HG03039 (cell line): ENCODE measurements at regions not wholly inside any gene's neighbourhood (a gene's known extent, or its start where the extent isn't known, plus 50 kb on each side); places are given as distances from the start of the nearest gene placed in this dataset.

Experiments used
- ATAC-seq: cut with Tn5 transposase; IDR thresholded peaks from one replicate; pipeline ENCODE4 v1.9.1; 2021; ENCODE audit warnings: mild to moderate bottlenecking, moderate library complexity; ENCODE audit not compliant: unreplicated experiment

- no peak for ATAC-seq
These were observed 1597.6 kb upstream of the MIR17HG start for GRCh38 chr13:89749888-89750287.

DNA sequence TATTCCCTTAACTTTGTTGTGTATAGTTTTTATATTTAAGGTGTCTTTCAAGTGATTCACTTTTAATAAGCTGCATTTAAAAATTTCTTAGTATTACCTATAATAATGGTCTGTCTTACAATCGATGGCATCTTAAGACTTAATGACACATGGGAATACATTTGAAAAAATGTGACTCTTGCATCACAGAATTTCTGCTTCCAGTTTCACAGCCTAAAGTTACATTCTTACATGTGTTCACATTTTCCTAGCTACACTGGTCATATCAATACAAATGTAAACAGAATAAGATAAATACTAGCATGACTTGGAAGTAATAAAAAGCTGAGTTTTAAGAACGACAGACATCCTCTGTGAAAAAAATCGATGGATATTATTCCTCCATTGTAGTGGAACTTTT, 1597.1 kb upstream of the MIR17HG start:
- no peak for ATAC-seq

DNA sequence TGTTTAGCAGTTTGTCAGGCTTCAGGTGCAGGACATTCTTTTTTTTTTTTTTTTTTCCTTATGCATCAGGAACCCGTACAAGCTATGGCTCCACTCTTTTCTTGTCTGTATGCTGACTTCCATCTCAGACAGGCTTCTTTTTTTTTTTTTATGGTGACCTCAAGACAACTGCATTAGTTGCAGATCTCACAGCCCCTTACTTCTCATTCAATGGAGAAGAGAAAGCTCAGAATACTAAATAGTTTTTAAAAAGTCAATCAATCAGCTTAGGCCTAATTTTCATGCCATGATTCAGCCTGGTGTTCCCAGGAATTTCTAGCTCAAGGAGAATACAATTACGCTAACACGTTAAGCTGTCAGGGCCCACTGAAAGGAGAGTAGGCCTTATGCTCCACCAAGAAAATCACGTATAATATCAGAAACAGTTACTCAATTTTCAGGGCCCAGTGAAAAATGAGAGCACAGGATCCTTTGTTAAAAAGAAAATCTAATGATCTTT, 1596.0 kb upstream of the MIR17HG start:
- no peak for ATAC-seq

- no peak for ATAC-seq
These were observed 1595.1 kb upstream of the MIR17HG start for GRCh38 chr13:89752394-89752793.

DNA sequence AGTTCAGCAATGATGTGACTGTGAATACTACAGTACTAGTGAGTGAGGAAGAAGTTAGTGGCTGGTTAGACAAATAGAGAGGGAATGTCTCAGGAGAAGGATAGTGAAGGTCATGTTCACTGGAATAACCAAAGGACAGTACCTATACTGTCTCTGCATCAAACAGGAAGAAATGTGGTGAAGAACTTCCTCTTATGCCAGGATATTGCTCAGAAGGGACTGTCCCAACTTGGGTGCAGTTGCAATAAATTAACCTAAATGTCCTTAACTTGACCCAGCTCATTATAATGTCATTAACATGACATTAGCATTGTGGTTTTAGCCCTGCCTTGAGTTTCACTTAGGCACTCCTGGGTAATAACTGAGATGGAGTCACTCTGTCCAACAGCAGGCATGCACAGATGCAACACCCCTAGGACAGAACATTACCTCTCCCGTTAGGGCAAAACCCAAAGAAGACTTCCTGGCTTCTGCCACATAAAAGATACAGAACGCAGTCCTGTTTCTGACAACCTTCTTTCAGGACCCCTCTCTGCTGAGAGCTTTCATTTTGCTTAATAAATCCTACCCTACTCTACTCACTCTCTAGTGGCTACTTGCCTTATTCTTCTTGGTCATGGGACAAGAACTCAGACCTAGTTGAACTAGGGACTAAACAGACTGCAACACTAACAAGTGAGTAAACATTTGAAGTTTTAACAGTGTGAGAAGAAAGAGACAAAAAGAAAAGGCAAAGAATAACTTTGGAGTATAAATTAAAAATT, 1591.6 kb upstream of the MIR17HG start:
- no peak for ATAC-seq

DNA sequence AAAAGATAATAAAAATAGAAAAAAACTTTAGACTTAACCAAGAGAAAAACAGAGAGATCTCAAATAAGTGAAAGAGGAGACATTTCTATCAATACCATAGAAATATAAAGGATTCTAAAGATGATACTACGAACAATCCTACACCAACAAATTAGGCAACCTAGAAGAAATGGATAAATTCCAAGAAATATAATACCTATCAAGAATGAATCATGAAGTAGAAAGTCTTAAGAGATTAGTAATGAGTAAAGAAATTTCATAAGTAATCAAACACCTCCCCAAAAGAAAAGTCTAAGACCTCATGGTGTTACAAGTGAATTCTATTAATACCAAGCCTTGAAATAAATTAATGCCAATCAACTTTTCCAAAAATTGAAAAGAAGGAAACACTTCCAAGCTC, 1584.5 kb upstream of the MIR17HG start:
- no peak for ATAC-seq

- ATAC-seq: no peak
These were observed 1564.2 kb upstream of the MIR17HG start for GRCh38 chr13:89783221-89783755.

GRCh38 chr13:89784161-89784809, 1563.2 kb upstream of the MIR17HG start:
- no peak for ATAC-seq

GRCh38 chr13:89786531-89786930, 1561.0 kb upstream of the MIR17HG start:
- ATAC-seq: no peak

GRCh38 chr13:89790696-89791095, 1556.8 kb upstream of the MIR17HG start:
- no peak for ATAC-seq

DNA sequence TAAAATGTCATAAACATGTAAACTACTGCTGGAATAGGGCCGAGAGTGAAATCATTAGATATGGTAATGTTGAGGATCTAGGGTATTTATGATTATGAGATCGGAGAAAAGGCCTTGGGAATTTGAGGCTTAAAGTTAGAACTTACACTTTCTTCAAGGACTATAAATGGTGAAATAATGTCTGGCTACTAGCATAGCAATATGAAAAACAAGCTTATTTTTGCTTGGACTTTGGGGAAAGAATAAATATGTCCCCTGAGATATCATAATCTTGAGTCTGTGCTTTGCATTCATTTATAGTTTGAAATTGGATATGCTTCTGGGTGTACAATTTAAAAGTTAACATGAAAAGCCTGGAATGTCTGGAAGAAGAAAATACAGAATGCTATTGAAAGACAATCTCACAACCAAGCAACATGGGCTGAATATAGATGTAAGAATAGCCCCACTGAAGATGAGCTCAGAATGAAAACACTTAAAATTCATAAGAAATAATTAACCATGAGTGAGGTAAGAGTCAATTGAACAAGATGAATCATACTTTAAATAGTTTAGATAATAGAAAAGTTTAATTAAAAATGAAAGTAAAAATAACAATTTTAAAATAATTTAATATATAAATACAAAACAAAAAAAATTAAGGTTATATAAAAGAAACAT, 1555.4 kb upstream of the MIR17HG start:
- no peak for ATAC-seq

DNA sequence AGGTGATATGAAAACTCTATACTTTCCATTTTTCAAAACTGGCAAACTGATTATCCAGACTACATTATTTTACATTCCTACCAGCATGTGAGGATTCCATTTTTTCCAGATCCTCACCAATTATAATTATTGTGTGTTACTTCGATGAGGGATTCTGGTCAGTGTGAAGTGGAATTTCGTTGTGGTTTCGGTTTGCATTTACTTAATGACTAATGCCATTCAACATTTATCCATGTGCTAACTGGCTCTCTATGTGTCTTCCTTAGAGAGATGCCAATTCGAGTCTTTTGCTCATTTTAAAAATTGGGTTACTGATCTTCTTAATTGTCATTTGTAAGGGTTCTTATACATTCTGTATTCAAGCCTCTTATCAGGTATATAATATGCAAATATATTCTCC, 1551.3 kb upstream of the MIR17HG start:
- no peak for ATAC-seq

DNA sequence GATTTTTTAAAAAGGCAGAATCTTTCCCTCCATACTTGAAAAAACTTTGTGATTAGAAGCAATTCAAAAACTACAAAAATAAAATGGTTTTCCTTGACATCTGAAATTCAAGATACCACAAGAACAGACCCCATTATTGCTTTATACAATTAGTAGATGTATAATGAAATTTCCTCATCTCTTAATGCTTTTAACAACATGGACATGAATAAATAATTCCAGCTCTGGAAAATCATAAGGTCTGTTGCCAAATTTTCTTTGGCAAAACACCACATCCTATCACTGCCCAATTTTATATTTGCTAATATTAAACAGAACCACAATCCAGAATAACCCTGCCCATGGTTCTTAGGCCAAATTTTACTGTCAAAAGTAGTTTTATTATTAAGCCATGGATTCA, 1543.6 kb upstream of the MIR17HG start:
- ATAC-seq: no peak

DNA sequence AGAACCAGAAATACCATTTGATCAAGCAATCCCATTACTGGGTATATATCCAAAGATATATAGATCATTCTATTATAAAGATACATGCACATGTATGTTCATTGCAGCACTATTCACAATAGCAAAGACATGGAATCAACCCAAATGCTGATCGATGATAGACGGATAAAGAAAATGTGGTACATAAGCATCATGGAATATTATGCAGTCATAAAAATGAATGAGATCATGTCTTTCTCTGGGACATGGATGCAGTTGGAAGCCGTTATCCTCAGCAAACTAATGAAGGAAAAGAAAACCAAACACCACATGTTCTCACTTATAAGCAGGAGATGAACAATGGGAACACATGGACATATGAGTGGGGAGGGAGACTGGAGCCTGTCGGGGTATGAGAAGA, 1540.9 kb upstream of the MIR17HG start:
- no peak for ATAC-seq

GRCh38 chr13:89812856-89813255, 1534.6 kb upstream of the MIR17HG start:
- no peak for ATAC-seq

DNA sequence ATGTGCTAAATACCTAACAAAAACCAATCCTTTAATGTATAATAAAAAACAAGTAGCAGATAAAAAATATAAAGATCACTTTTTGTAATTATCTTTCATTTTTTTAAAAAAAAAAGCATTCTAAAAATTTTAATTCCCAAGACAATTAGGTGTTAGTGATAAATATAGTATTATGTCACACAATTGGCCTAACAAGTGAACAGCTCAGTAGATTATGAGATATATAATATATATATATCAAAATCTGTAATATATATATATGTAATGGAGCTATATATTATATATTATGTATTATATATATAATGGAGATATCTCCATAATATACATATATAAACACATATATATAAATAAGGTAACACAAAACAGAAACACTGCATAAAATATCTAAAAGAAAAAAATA, 1531.1 kb upstream of the MIR17HG start:
- no peak for ATAC-seq

DNA sequence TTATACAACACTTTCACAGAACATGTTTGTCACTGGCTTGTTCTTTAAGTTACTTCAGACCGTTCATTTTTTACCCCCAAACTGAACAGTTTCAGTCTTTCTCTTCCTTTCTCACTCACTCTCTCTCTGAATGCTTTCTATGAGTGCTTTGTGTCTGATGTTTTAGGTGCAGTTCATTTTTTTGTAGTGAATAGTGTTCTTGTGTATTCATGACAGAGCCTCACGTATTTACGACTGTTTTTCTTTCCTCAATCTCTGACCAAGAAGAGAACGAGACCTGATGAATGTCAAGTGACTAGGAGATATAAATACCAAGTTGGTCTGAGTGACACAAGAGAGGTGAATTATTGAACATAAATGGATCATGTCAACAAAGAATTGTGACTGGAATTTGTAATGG, 1525.0 kb upstream of the MIR17HG start:
- no peak for ATAC-seq

DNA sequence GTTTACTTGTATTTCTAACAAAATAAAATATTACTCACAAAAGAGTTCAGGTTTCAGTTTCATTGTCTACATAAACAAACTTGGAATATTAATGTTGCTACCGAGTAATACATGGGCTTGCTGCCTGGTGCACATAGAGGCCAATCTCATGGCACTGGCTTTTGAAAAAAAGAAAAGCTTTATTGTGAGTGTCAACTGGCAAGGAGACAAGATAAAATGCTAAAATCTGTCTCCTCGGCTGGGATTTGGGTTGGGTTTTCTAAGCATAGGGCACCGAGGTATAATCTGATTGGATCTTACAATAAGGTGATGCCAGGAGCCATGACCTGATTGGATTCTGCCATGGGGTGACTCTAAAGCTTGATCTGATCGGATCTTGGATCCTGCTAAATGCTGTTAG, 1519.9 kb upstream of the MIR17HG start:
- ATAC-seq: no peak

DNA sequence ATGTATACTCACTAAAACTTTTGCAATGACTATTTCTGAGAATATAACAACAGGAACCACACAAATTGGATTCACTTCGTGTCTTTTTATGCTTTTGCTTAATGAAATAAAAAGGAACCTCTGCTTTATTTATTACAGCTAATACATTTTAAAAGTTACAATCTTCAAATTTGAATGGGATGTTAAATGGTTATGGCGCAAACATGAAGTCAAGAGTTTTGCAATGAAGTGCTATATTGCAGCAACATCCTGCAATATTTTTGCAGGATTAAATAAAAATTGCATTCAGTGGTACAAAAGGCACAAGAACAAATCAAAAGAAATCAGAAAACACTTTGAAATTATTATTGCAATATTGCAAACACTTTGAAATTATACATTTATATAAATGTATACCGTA, 1519.0 kb upstream of the MIR17HG start:
- ATAC-seq: no peak

GRCh38 chr13:89831157-89831556, 1516.3 kb upstream of the MIR17HG start:
- ATAC-seq: no peak

DNA sequence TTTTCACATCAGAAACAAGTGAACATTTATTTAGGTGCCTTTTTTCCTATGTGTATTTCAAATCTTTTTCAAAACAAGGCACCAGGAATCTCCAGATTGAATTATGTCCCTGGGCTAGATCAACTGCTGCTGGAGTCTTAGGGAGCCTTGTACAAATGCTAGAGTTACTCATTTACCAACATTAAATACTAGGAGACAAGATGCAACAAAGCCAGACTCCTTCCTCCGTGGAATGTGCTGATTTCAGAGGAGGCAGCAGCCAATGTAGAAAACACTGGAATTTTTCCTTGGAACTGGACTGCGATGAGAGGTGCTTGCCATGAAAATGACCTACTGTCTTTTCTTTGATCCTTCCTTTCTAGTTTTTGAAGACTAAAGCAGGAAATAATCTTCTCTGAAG, 1514.7 kb upstream of the MIR17HG start:
- no peak for ATAC-seq

DNA sequence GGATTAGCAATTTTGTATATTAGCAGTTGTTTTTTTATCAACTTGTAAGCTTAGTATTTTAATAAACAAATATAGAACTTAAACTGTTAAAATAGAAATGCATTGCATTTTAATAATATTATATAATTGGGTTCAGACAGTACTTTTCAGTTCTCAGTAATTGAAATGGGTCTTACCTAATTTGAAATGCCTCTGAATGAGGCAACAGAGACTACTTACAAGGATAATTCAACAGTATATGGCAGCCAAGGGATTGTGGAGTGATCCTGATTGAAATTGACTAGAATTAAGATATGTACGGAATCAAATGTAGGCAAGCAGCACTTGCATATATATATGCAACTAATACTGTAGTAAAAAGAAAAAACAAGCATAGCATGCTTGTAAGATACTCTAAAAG, 1503.9 kb upstream of the MIR17HG start:
- no peak for ATAC-seq
